ENCODE measurements at regions not wholly inside any gene's neighbourhood (a gene's known extent, or its start where the extent isn't known, plus 50 kb on each side); places are given as distances from the start of the nearest gene placed in this dataset.

DNA sequence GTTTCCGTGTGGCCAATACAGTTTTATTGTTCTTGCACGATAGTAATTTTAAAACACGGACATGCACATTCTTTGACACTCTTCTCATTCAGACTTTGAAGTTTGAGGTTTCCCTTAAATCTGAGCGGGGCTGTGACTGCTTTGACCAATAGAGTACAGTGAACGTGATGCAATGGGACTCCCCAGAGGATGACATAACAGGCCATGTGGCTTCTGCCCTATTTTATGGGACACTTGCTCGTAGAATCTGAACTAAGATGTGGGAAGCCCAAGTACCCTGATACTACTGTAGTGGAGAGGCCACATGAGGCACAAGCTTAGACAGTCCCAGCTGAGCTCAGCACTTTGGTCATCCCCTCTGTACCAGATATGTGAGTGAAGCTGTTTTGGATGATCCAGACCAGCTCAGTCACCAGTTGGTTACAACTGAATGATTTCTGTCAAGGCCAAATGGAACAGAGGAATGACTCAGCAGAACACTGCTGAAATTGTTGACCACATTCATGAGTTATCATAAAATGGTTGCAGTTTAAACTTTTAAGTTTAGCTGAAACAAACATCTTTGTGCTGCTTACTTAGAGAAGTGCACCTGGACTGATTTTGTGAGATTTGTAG is 279.4 kb downstream of the RFPL4B start:
- WGBS: 86% methylated on average over 6 of the region's 6 CpGs
- H3K4me3 ChIP-seq (ENCODE audit: low read depth in 1 of 3, low read length in 3 of 3): no peak overlapping the region
- TF ChIP-seq, protein P1, sequence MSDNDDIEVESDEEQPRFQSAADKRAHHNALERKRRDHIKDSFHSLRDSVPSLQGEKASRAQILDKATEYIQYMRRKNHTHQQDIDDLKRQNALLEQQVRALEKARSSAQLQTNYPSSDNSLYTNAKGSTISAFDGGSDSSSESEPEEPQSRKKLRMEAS (IDR thresholded peaks at IDR 0.05): no peak
- TF ChIP-seq HNF4G (IDR thresholded peaks at IDR 0.05) (no peak), ZBTB33 (IDR thresholded peaks at IDR 0.05) (no peak), JUND (IDR thresholded peaks at IDR 0.05) (no peak), EGR1 (IDR thresholded peaks at IDR 0.05; ENCODE audit: low read depth in 2 of 2) (no peak), HNF4A (conservative IDR thresholded peaks at IDR 0.05) (no peak), RXRA (IDR thresholded peaks at IDR 0.05) (no peak)
- TF ChIP-seq, protein P2, sequence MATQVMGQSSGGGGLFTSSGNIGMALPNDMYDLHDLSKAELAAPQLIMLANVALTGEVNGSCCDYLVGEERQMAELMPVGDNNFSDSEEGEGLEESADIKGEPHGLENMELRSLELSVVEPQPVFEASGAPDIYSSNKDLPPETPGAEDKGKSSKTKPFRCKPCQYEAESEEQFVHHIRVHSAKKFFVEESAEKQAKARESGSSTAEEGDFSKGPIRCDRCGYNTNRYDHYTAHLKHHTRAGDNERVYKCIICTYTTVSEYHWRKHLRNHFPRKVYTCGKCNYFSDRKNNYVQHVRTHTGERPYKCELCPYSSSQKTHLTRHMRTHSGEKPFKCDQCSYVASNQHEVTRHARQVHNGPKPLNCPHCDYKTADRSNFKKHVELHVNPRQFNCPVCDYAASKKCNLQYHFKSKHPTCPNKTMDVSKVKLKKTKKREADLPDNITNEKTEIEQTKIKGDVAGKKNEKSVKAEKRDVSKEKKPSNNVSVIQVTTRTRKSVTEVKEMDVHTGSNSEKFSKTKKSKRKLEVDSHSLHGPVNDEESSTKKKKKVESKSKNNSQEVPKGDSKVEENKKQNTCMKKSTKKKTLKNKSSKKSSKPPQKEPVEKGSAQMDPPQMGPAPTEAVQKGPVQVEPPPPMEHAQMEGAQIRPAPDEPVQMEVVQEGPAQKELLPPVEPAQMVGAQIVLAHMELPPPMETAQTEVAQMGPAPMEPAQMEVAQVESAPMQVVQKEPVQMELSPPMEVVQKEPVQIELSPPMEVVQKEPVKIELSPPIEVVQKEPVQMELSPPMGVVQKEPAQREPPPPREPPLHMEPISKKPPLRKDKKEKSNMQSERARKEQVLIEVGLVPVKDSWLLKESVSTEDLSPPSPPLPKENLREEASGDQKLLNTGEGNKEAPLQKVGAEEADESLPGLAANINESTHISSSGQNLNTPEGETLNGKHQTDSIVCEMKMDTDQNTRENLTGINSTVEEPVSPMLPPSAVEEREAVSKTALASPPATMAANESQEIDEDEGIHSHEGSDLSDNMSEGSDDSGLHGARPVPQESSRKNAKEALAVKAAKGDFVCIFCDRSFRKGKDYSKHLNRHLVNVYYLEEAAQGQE (IDR thresholded peaks at IDR 0.05): no peak
- TF ChIP-seq, protein P3, sequence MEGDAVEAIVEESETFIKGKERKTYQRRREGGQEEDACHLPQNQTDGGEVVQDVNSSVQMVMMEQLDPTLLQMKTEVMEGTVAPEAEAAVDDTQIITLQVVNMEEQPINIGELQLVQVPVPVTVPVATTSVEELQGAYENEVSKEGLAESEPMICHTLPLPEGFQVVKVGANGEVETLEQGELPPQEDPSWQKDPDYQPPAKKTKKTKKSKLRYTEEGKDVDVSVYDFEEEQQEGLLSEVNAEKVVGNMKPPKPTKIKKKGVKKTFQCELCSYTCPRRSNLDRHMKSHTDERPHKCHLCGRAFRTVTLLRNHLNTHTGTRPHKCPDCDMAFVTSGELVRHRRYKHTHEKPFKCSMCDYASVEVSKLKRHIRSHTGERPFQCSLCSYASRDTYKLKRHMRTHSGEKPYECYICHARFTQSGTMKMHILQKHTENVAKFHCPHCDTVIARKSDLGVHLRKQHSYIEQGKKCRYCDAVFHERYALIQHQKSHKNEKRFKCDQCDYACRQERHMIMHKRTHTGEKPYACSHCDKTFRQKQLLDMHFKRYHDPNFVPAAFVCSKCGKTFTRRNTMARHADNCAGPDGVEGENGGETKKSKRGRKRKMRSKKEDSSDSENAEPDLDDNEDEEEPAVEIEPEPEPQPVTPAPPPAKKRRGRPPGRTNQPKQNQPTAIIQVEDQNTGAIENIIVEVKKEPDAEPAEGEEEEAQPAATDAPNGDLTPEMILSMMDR (IDR thresholded peaks at IDR 0.05; ENCODE audit: low read depth, low read length, missing input control): no peak
- H3K9me3 ChIP-seq (ENCODE audit: control insufficient read depth in 4 of 4, low read length in 3 of 4): no peaks in the 10 kb centered on the region
- no peak overlapping the region for H3K27ac ChIP-seq (ENCODE audit: low read depth in 1 of 2, low read length in 2 of 2)
- peaks cover 0 to 2% (median 0%) of the 10 kb centered on the region in 4 donors for H3K27me3 ChIP-seq (ENCODE audit: control insufficient read depth in 4 of 4, insufficient read depth in 4 of 4, low read length in 3 of 4)
- H3K9ac ChIP-seq (ENCODE audit: low read depth in 1 of 2, low read length in 2 of 2): no peak overlapping the region
- H3K4me1 ChIP-seq (ENCODE audit: control insufficient read depth in 4 of 4, insufficient read depth in 4 of 4, low read length in 3 of 4): no peaks in the 10 kb centered on the region
- no peak for DNase-seq (ENCODE audit: low spot score)
- H3K36me3 ChIP-seq (ENCODE audit: control insufficient read depth in 4 of 4, insufficient read depth in 3 of 4, low read depth in 1 of 4, low read length in 3 of 4): no peaks in the 10 kb centered on the region

DNA sequence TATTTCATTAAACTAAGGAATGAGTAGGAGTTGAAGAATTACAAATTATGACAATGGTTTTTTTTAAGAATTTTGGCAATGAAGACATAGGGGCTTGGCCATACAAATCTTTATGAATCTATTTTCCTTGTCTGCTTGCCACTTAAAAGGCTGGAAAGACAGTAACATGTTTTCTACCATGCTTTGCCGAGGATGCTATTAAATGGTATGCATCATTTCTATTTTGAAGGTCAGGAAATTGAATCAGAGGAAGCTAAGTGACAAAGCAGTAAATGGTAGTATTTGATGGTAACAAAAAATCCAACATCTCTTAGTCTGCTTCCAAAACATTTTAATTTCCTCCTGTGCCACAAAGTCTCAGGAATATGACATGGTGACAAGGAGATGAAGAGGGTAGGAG is 287.2 kb downstream of the RFPL4B start:
- no peaks in the 10 kb centered on the region for H3K36me3 ChIP-seq (ENCODE audit: control insufficient read depth in 4 of 4, insufficient read depth in 3 of 4, low read depth in 1 of 4, low read length in 3 of 4)
- no peaks in the 10 kb centered on the region for H3K9me3 ChIP-seq (ENCODE audit: control insufficient read depth in 4 of 4, low read length in 3 of 4)
- H3K4me1 ChIP-seq (ENCODE audit: control insufficient read depth in 4 of 4, insufficient read depth in 4 of 4, low read length in 3 of 4): no peaks in the 10 kb centered on the region
- no peak overlapping the region for H3K27ac ChIP-seq (ENCODE audit: low read depth in 1 of 2, low read length in 2 of 2)
- WGBS: 83% methylated on average over 1 of the region's 1 CpG
- no peaks in the 10 kb centered on the region for H3K27me3 ChIP-seq (ENCODE audit: control insufficient read depth in 4 of 4, insufficient read depth in 4 of 4, low read length in 3 of 4)
- no peak overlapping the region for H3K9ac ChIP-seq (ENCODE audit: low read depth in 1 of 2, low read length in 2 of 2)
- no peak overlapping the region for H3K4me3 ChIP-seq (ENCODE audit: low read depth in 1 of 3, low read length in 3 of 3)
- no peak for DNase-seq (ENCODE audit: low spot score)
- no peak for TF ChIP-seq FOXA2 (IDR thresholded peaks at IDR 0.05)
- no peak for TF ChIP-seq NR2F2 (IDR thresholded peaks at IDR 0.05)
- TF ChIP-seq, protein P3 (IDR thresholded peaks at IDR 0.05; ENCODE audit: low read depth, low read length, missing input control): no peak
- no peak for TF ChIP-seq TAF1 (conservative IDR thresholded peaks at IDR 0.05)
